ENCODE measurements at regions not wholly inside any gene's neighbourhood (a gene's known extent, or its start where the extent isn't known, plus 50 kb on each side); places are given as distances from the start of the nearest gene placed in this dataset.

DNA sequence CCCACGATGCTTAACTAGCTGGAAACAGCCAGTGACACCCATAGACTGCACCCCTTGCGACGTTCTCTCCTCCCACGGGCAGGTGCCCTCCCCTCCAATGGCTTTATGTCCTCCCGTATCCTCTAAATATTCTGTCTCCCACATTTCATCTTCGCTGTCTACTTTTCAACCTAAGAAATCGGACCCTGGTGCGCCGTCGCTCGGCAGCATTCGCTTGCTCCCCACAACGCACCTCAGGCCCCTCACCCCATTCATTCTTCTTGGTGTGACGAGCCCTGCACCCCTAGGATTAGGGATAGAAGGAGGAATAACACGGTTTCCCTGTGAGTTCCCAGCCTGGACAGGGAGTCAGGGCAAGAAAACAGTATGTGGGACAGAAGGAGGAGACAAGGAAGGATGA lies 74.3 kb upstream of the FOXQ1 start:
- TF ChIP-seq CTCF (IDR thresholded peaks at IDR 0.05) (no peak), POLR2AphosphoS5 (IDR thresholded peaks at IDR 0.05) (no peak), EP300 (IDR thresholded peaks at IDR 0.05) (no peak), POLR2A (IDR thresholded peaks at IDR 0.05) (no peak)
